NCI-H2029 (cell line): ENCODE measurements at regions not wholly inside any gene's neighbourhood (a gene's known extent, or its start where the extent isn't known, plus 50 kb on each side); places are given as distances from the start of the nearest gene placed in this dataset.
"Not testable (repeated sequence)": the region's sequence is repeated elsewhere in the genome, so short reads cannot be mapped to it uniquely, and the experiment has no call there.

ENCODE experiments used
- DNase-seq: peaks from one replicate; lab custom pipeline; 2025; lab: John Stamatoyannopoulos, UW

- DNase-seq = no peak
These were observed 79.8 kb downstream of the ZNF92 start for GRCh38 chr7:65453341-65454030.

- no peak for DNase-seq
These were observed 80.8 kb downstream of the ZNF92 start for GRCh38 chr7:65454469-65454868.

- not testable (repeated sequence) for DNase-seq
These were observed 81.4 kb downstream of the ZNF92 start for GRCh38 chr7:65455050-65455449.

- no peak for DNase-seq
These were observed 84.0 kb downstream of the ZNF92 start for GRCh38 chr7:65457705-65458104.

- no peak for DNase-seq
These were observed 85.8 kb downstream of the ZNF92 start for GRCh38 chr7:65459438-65459837.

GRCh38 chr7:65462148-65462716 lies 88.6 kb downstream of the ZNF92 start:
- no peak for DNase-seq

- DNase-seq = no peak
These were observed 89.5 kb downstream of the ZNF92 start for GRCh38 chr7:65463184-65463583.

- not testable (repeated sequence) for DNase-seq
These were observed 96.4 kb downstream of the ZNF92 start for GRCh38 chr7:65469919-65470558.

- DNase-seq = no peak
These were observed 97.9 kb downstream of the ZNF92 start for GRCh38 chr7:65471587-65471986.

- DNase-seq = no peak
These were observed 101.5 kb downstream of the ZNF92 start for GRCh38 chr7:65475040-65475726.

- peak; percentile 66 for DNase-seq
These were observed 102.2 kb downstream of the ZNF92 start for GRCh38 chr7:65475734-65476319.

GRCh38 chr7:65477326-65477725 lies 103.7 kb downstream of the ZNF92 start:
- no peak for DNase-seq

- DNase-seq = no peak
These were observed 115.7 kb downstream of the ZNF92 start for GRCh38 chr7:65489260-65489767.

- not testable (repeated sequence) for DNase-seq
These were observed 123.0 kb downstream of the ZNF92 start for GRCh38 chr7:65496697-65497096.

- no peak for DNase-seq
These were observed 129.9 kb downstream of the ZNF92 start for GRCh38 chr7:65503434-65504152.

GRCh38 chr7:65504504-65505319 lies 131.1 kb downstream of the ZNF92 start:
- not testable (repeated sequence) for DNase-seq

- DNase-seq = not testable (repeated sequence)
These were observed 131.6 kb downstream of the ZNF92 start for GRCh38 chr7:65505320-65505633.

- DNase-seq = not testable (repeated sequence)
These were observed 135.1 kb downstream of the ZNF92 start for GRCh38 chr7:65508581-65509367.

- no peak for DNase-seq
These were observed 135.9 kb downstream of the ZNF92 start for GRCh38 chr7:65509368-65510186.
